ENCODE measurements at regions not wholly inside any gene's neighbourhood (a gene's known extent, or its start where the extent isn't known, plus 50 kb on each side); places are given as distances from the start of the nearest gene placed in this dataset.
A peak's percentile ranks its signal among the peaks of the same experiment; 100 is the strongest.

GRCh38 chr9:93859431-93860215, 95.5 kb downstream of the BARX1 start:
- H3K9me3 ChIP-seq (ENCODE audit: control insufficient read depth, low read length) = no peaks in the 10 kb centered on the region
- H3K27ac ChIP-seq (ENCODE audit: low read length) = no peak overlapping the region
- no peaks in the 10 kb centered on the region for H3K27me3 ChIP-seq (ENCODE audit: control insufficient read depth, insufficient read depth)
- 76% methylated on average over 10 of the region's 10 CpGs for WGBS
- ATAC-seq (no peak), DNase-seq (no peak)
- no peaks in the 10 kb centered on the region for H3K4me1 ChIP-seq (ENCODE audit: control insufficient read depth, insufficient read depth, low read length)
- no peak overlapping the region for H3K4me3 ChIP-seq (ENCODE audit: low read length)
- intact Hi-C loops (cut with DNase I) = no loop called here

GRCh38 chr9:93857528-93857927, 97.6 kb downstream of the BARX1 start:
- DNase-seq (no peak), ATAC-seq (no peak)
- H3K27ac ChIP-seq (ENCODE audit: low read length) = no peak overlapping the region
- no peaks in the 10 kb centered on the region for H3K9me3 ChIP-seq (ENCODE audit: control insufficient read depth, low read length)
- no peak overlapping the region for H3K4me3 ChIP-seq (ENCODE audit: low read length)
- H3K27me3 ChIP-seq (ENCODE audit: control insufficient read depth, insufficient read depth) = no peaks in the 10 kb centered on the region
- no peaks in the 10 kb centered on the region for H3K4me1 ChIP-seq (ENCODE audit: control insufficient read depth, insufficient read depth, low read length)
- intact Hi-C loops (cut with DNase I) = no loop called here

DNA sequence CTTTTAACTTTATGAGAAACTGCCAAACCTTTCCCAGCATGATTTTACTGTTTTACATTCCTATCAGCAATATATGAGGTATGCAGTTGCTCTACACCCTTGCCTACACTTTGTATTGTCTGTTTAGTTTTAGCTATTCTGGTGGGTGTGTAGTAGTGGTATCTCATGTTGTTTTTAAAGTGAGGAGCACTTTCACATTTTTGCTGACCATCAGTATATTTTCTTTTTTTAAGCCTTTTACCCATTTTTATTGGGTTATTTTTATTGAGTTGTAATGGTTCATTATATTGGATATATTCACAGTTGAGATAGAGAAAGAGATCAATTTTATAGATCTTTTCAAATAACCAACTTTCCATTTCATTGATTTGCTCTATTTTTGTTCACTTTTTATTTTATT, 102.4 kb downstream of the BARX1 start:
- DNase-seq (no peak), ATAC-seq (no peak)
- no peaks in the 10 kb centered on the region for H3K9me3 ChIP-seq (ENCODE audit: control insufficient read depth, low read length)
- intact Hi-C loops (cut with DNase I) = no loop called here
- no peaks in the 10 kb centered on the region for H3K27me3 ChIP-seq (ENCODE audit: control insufficient read depth, insufficient read depth)
- H3K4me3 ChIP-seq (ENCODE audit: low read length) = no peak overlapping the region
- no peak overlapping the region for H3K27ac ChIP-seq (ENCODE audit: low read length)
- no peaks in the 10 kb centered on the region for H3K4me1 ChIP-seq (ENCODE audit: control insufficient read depth, insufficient read depth, low read length)

GRCh38 chr9:93846349-93846748, 108.8 kb downstream of the BARX1 start:
- Histone ChIP-seq H3K4me1 (ENCODE audit: control insufficient read depth, insufficient read depth, low read length) (no peaks in the 10 kb centered on the region), H3K27ac (ENCODE audit: low read length) (no peak overlapping the region), H3K4me3 (ENCODE audit: low read length) (no peak overlapping the region), H3K9me3 (ENCODE audit: control insufficient read depth, low read length) (peaks cover 2% of the 10 kb centered on the region), H3K27me3 (ENCODE audit: control insufficient read depth, insufficient read depth) (no peaks in the 10 kb centered on the region)
- DNase-seq (no peak), ATAC-seq (no peak)
- intact Hi-C loops (cut with DNase I) = no loop called here
- WGBS = 83% methylated on average over 3 of the region's 3 CpGs

- WGBS = 61% methylated on average over 3 of the region's 3 CpGs
- Histone ChIP-seq H3K9me3 (ENCODE audit: control insufficient read depth, low read length) (peaks cover 2% of the 10 kb centered on the region), H3K4me3 (ENCODE audit: low read length) (no peak overlapping the region), H3K4me1 (ENCODE audit: control insufficient read depth, insufficient read depth, low read length) (no peaks in the 10 kb centered on the region), H3K27me3 (ENCODE audit: control insufficient read depth, insufficient read depth) (no peaks in the 10 kb centered on the region), H3K27ac (ENCODE audit: low read length) (no peak overlapping the region)
- ATAC-seq (no peak), DNase-seq (no peak)
- intact Hi-C loops (cut with DNase I) = no loop called here
Observed at GRCh38 chr9:93843396-93843795, 111.8 kb downstream of the BARX1 start.

GRCh38 chr9:93830606-93831005, 124.5 kb downstream of the BARX1 start:
- H3K4me1 ChIP-seq (ENCODE audit: control insufficient read depth, insufficient read depth, low read length) = no peaks in the 10 kb centered on the region
- ATAC-seq (no peak), DNase-seq (no peak)
- H3K27ac ChIP-seq (ENCODE audit: low read length) = no peak overlapping the region
- H3K9me3 ChIP-seq (ENCODE audit: control insufficient read depth, low read length) = no peaks in the 10 kb centered on the region
- intact Hi-C loops (cut with DNase I) = no loop called here
- 59% methylated on average over 9 of the region's 9 CpGs for WGBS
- H3K4me3 ChIP-seq (ENCODE audit: low read length) = no peak overlapping the region
- H3K27me3 ChIP-seq (ENCODE audit: control insufficient read depth, insufficient read depth) = no peaks in the 10 kb centered on the region

GRCh38 chr9:93830012-93830596, 125.1 kb downstream of the BARX1 start:
- H3K27me3 ChIP-seq (ENCODE audit: control insufficient read depth, insufficient read depth) = no peaks in the 10 kb centered on the region
- 57% methylated on average over 8 of the region's 8 CpGs for WGBS
- no peak for DNase-seq
- ATAC-seq = no peak
- intact Hi-C loops (cut with DNase I) = no loop called here
- no peaks in the 10 kb centered on the region for H3K9me3 ChIP-seq (ENCODE audit: control insufficient read depth, low read length)
- no peak overlapping the region for H3K4me3 ChIP-seq (ENCODE audit: low read length)
- H3K27ac ChIP-seq (ENCODE audit: low read length) = no peak overlapping the region
- H3K4me1 ChIP-seq (ENCODE audit: control insufficient read depth, insufficient read depth, low read length) = no peaks in the 10 kb centered on the region

- ATAC-seq (no peak), DNase-seq (no peak)
- WGBS = 73% methylated on average over 15 of the region's 15 CpGs
- H3K9me3 ChIP-seq (ENCODE audit: control insufficient read depth, low read length) = no peaks in the 10 kb centered on the region
- intact Hi-C loops (cut with DNase I) = loop anchor here in 2 of 4 donors (10.0 kb wide), 2 partner anchors 125 to 135 kb away; partner anchors contain the start of gene BARX1 (in 1 of the 2)
- no peaks in the 10 kb centered on the region for H3K4me1 ChIP-seq (ENCODE audit: control insufficient read depth, insufficient read depth, low read length)
- no peaks in the 10 kb centered on the region for H3K27me3 ChIP-seq (ENCODE audit: control insufficient read depth, insufficient read depth)
- H3K27ac ChIP-seq (ENCODE audit: low read length) = no peak overlapping the region
- no peak overlapping the region for H3K4me3 ChIP-seq (ENCODE audit: low read length)
Observed at GRCh38 chr9:93829271-93830011, 125.7 kb downstream of the BARX1 start.

- no peaks in the 10 kb centered on the region for H3K27me3 ChIP-seq (ENCODE audit: control insufficient read depth, insufficient read depth)
- no peaks in the 10 kb centered on the region for H3K4me1 ChIP-seq (ENCODE audit: control insufficient read depth, insufficient read depth, low read length)
- 82% methylated on average over 13 of the region's 13 CpGs for WGBS
- H3K9me3 ChIP-seq (ENCODE audit: control insufficient read depth, low read length) = no peaks in the 10 kb centered on the region
- no peak overlapping the region for H3K4me3 ChIP-seq (ENCODE audit: low read length)
- intact Hi-C loops (cut with DNase I) = loop anchor here in 2 of 4 donors (10.0 kb wide), 2 partner anchors 126 to 136 kb away; partner anchors contain the start of gene BARX1 (in 1 of the 2)
- ATAC-seq = no peak
- H3K27ac ChIP-seq (ENCODE audit: low read length) = no peak overlapping the region
- no peak for DNase-seq
Observed at GRCh38 chr9:93828331-93829097, 126.6 kb downstream of the BARX1 start.

DNA sequence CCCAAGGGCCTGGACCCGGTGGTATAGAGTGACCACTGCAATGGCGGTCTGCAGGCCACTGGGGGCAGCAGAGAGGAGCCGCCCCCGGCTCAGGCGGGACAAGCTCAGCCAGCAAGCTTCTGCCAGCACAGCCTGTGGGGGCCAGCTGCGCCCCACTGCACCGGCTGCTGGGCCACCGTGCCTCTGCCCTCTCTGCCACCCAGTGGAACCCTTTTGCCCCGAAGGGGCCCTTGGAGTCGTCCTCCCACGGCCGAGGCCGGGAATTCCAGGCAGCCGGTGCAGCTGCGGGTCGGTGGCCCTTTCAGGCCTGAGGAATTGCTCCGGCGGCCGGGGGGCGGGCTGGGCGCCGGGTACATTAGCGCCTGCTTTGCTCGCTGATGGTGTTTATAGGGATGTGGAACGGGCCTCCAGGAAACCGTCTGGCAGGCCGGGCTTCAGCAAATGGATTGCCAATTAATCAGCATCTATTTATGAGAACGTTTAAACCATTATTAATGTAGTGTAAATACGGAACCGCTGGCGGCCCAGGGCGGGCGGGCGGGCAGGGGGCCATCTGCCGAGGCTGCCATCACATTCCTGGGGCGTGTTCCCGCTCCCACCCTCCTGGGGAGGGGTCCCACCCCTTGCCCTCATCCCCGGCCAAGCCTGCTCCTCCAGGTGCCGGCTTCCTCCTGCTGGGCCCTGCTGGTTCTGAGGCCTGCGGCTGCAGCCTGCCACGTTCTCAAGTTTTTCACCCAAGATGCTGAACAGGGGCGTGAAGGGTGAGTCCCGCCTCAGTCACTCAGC, 127.4 kb downstream of the BARX1 start:
- H3K27me3 ChIP-seq (ENCODE audit: control insufficient read depth, insufficient read depth) = no peaks in the 10 kb centered on the region
- peak; percentile 90 to 94 for ATAC-seq
- peak overlapping the region; percentile 33 for H3K4me3 ChIP-seq (ENCODE audit: low read length)
- WGBS = 19% methylated on average over 43 of the region's 43 CpGs
- H3K9me3 ChIP-seq (ENCODE audit: control insufficient read depth, low read length) = no peaks in the 10 kb centered on the region
- no peak overlapping the region for H3K27ac ChIP-seq (ENCODE audit: low read length)
- intact Hi-C loops (cut with DNase I) = loop anchor here in 2 of 4 donors (10.0 kb wide), 2 partner anchors 127 to 137 kb away; partner anchors contain the start of gene BARX1 (in 1 of the 2)
- H3K4me1 ChIP-seq (ENCODE audit: control insufficient read depth, insufficient read depth, low read length) = no peaks in the 10 kb centered on the region
- peak; percentile 38 to 79 (median 70) for DNase-seq
